ENCODE measurements at regions not wholly inside any gene's neighbourhood (a gene's known extent, or its start where the extent isn't known, plus 50 kb on each side); places are given as distances from the start of the nearest gene placed in this dataset.

DNA sequence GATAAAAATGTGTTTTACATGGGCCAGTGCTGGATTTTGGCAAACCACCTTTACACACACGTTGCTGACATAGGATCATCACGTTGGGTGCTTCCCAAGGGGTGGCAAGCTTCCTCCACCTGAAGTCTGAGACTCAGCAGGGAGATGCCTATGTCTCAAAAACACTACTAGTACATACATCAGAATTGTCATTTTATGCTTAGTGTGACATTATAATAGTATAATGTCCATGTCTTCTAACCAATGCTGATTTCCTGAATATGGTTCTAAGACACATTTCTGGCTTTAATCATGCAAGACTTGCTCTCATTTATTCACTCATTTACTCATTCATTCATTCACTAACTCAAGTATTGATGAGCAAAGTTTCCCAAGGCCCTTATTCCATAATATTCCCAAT is 322.3 kb downstream of the LNPK start:
- no peak for TF ChIP-seq CTCF (IDR thresholded peaks at IDR 0.05)
- TF ChIP-seq POLR2AphosphoS5 (IDR thresholded peaks at IDR 0.05), result no peak
